MCF 10A (cell line): ENCODE measurements at regions not wholly inside any gene's neighbourhood (a gene's known extent, or its start where the extent isn't known, plus 50 kb on each side); places are given as distances from the start of the nearest gene placed in this dataset.
A peak's percentile ranks its signal among the peaks of the same experiment; 100 is the strongest.

Experiments used
- BruUV-seq: library from RNA; stranded (reverse); fragments of 400-500 nt; replicated peaks from 2 replicates; lab custom pipeline; 2021; lab: Mats Ljungman, UMichigan
- CTCF ChIA-PET: fragments of 300-600 bp; sonication (Branson Sonifier 250); formaldehyde crosslinking; extraction: SDS; loops from one replicate; lab custom pipeline; 2021; ENCODE audit warnings: antibody characterized with exemption, inconsistent platforms; lab: Yijun Ruan, JAX
- POLR2A ChIA-PET: fragments of 300-600, 350-650 bp; sonication (Branson Sonifier 250); formaldehyde crosslinking; extraction: SDS; loops from one replicate; lab custom pipeline; 2020; ENCODE audit warnings: antibody characterized with exemption, inconsistent platforms; lab: Yijun Ruan, JAX
- DNase-seq: peaks from one replicate; pipeline ENCODE4 v3.0.0-alpha.2; 2018; ENCODE audit not compliant: unreplicated experiment
- H3K27ac Mint-ChIP-seq: one replicate; pipeline ENCODE4 v1.8.0; 2022; ENCODE audit warnings: mild to moderate bottlenecking, low read depth, mixed read lengths; ENCODE audit not compliant: unreplicated experiment
- H3K27me3 Mint-ChIP-seq: one replicate; pipeline ENCODE4 v1.8.0; 2022; ENCODE audit warnings: mixed read lengths; ENCODE audit not compliant: insufficient read depth, unreplicated experiment
- H3K36me3 Mint-ChIP-seq: one replicate; pipeline ENCODE4 v1.8.0; 2022; ENCODE audit warnings: mild to moderate bottlenecking, moderate library complexity, mixed read lengths; ENCODE audit not compliant: insufficient read depth, unreplicated experiment
- H3K4me1 Mint-ChIP-seq: one replicate; pipeline ENCODE4 v1.8.0; 2022; ENCODE audit warnings: mixed read lengths; ENCODE audit not compliant: insufficient read depth, unreplicated experiment
- H3K4me3 Mint-ChIP-seq: one replicate; pipeline ENCODE4 v1.8.0; 2022; ENCODE audit warnings: mild to moderate bottlenecking, moderate library complexity, mixed read lengths; ENCODE audit not compliant: unreplicated experiment
- H3K9me3 Mint-ChIP-seq: one replicate; pipeline ENCODE4 v1.8.0; 2022; ENCODE audit warnings: mixed read lengths; ENCODE audit not compliant: unreplicated experiment
- CTCF ChIP-seq: fragments of 200-600 bp; IDR thresholded peaks from one replicate; pipeline ENCODE4 v1.8.0; 2022; ENCODE audit warnings: antibody characterized with exemption, mild to moderate bottlenecking; ENCODE audit not compliant: unreplicated experiment
- intact Hi-C: fragments of 100-400 bp; cut with micrococcal nuclease; formaldehyde crosslinking; loops from 2 replicates; pipeline ENCODE4 v1.14.1; 2022

GRCh38 chr18:65439188-65439587 lies 311.6 kb upstream of the CDH7 start:
- Mint-ChIP-seq H3K27me3 (peaks cover 75% of the 10 kb centered on the region), H3K4me1 (no peaks in the 10 kb centered on the region), H3K27ac (no peak overlapping the region), H3K36me3 (no peaks in the 10 kb centered on the region), H3K4me3 (no peak overlapping the region), H3K9me3 (no peaks in the 10 kb centered on the region)
- POLR2A ChIA-PET, result no interaction called here
- peak; percentile 19 for DNase-seq
- BruUV-seq, result no TSS peak
- TF ChIP-seq CTCF, result peak; percentile 16
- intact Hi-C loops, result no loop called here
- CTCF ChIA-PET, result interaction anchor here (0.7 kb wide), 2 partner anchors 452 to 595 kb away, joined by 3 to 4 read pairs; no protein-coding TSS in a partner anchor

DNA sequence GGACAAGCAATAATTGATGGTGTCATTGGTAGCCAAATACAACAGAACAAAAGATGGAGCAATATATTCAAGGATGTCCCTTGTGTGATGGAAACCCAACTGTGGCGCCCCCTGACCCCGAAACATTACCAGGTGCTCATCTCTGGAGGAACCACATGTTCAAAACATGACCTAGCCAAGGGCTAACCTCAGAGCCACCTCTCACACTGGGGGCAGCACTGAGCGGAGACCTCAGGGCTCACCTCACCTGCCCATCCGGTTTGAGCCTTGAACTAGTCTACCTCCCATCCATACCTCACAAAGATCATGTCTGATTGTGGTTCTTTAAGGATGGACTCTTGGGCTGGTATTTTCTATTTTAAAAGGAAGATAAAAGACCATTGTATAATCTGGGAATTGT lies 314.4 kb upstream of the CDH7 start:
- no peak for DNase-seq
- no peaks in the 10 kb centered on the region for H3K36me3 Mint-ChIP-seq
- intact Hi-C loops, result no loop called here
- CTCF ChIA-PET, result no interaction called here
- H3K4me1 Mint-ChIP-seq, result no peaks in the 10 kb centered on the region
- no TSS peak for BruUV-seq
- no peak overlapping the region for H3K4me3 Mint-ChIP-seq
- H3K27ac Mint-ChIP-seq, result no peak overlapping the region
- H3K9me3 Mint-ChIP-seq, result no peaks in the 10 kb centered on the region
- peaks cover 67% of the 10 kb centered on the region for H3K27me3 Mint-ChIP-seq
- no peak for TF ChIP-seq CTCF
- POLR2A ChIA-PET, result interaction anchor here (0.6 kb wide), 1 partner anchor 1366 kb away, joined by 3 read pairs; no protein-coding TSS in a partner anchor

DNA sequence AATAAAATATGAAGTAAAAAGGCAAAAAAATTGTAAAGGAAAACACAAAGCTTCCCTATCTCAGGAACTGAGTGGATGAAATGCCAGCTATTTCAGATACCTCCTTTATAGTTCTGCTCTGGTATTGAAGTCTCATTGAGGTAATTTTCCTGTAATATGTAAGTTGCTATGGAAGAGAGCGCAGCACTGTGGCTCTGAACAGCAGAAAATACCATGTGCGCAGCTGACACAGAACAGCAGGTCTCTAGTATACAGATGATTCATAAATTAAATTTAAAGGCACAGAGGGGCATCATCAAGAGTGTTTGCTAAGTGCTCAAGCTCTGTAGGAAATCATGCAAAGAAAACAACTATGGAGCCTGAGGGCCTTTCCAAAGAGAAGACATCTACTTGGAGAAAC lies 315.3 kb upstream of the CDH7 start:
- POLR2A ChIA-PET, result interaction anchor here (0.6 kb wide), 1 partner anchor 1366 kb away, joined by 3 read pairs; no protein-coding TSS in a partner anchor
- no peaks in the 10 kb centered on the region for H3K9me3 Mint-ChIP-seq
- H3K27me3 Mint-ChIP-seq, result peaks cover 67% of the 10 kb centered on the region
- no peaks in the 10 kb centered on the region for H3K36me3 Mint-ChIP-seq
- DNase-seq, result no peak
- no peaks in the 10 kb centered on the region for H3K4me1 Mint-ChIP-seq
- H3K27ac Mint-ChIP-seq, result no peak overlapping the region
- TF ChIP-seq CTCF, result no peak
- no TSS peak for BruUV-seq
- no peak overlapping the region for H3K4me3 Mint-ChIP-seq
- CTCF ChIA-PET, result no interaction called here
- intact Hi-C loops, result no loop called here

DNA sequence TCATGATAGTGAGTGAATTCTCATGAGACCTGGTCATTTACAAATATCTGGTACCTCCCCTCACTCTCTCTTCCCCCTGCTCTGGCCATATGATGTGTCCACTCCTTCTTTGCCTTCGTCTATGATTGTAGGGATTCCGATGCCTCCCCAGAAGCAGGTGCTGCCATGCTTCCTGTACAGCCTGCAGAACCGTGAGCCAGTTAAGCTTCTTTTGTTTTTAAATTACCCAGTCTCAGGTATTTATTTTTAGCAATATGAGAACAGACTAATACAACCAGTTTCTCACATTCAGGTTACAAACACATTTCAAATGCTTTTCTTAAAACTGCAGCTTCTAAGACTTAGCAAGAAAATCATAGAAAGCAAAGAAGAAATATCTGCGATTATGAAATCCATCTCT lies 321.2 kb upstream of the CDH7 start:
- Mint-ChIP-seq H3K27me3 (peaks cover 62% of the 10 kb centered on the region), H3K27ac (no peak overlapping the region), H3K4me1 (no peaks in the 10 kb centered on the region), H3K36me3 (no peaks in the 10 kb centered on the region), H3K4me3 (no peak overlapping the region), H3K9me3 (no peaks in the 10 kb centered on the region)
- no TSS peak for BruUV-seq
- no peak for DNase-seq
- TF ChIP-seq CTCF, result no peak
- intact Hi-C loops, result no loop called here
- CTCF ChIA-PET, result no interaction called here
- POLR2A ChIA-PET, result interaction anchor here (0.7 kb wide), 1 partner anchor 1401 kb away, joined by 3 read pairs; no protein-coding TSS in a partner anchor
